ENCODE measurements at regions not wholly inside any gene's neighbourhood (a gene's known extent, or its start where the extent isn't known, plus 50 kb on each side); places are given as distances from the start of the nearest gene placed in this dataset.

DNA sequence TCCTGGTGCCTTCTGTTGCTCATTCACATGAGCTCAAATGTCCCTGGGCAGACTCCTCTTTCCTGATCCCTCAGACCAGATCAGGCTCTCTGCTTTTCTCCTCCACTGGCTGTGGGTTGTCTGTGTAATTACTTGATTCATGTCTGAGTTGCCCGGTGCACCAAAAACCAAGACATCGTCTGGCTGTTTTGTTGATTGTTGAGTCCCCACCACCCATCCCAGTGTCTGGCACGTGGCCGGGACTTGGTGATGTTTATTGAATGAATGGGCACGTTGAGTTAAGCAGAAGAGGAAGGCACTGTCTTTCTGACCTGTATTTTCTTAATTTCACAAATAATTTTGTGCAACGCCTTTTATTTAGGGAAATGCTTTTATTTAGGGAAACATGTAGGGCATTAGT, 499.1 kb upstream of the HS6ST1 start:
- TF ChIP-seq, protein P1, sequence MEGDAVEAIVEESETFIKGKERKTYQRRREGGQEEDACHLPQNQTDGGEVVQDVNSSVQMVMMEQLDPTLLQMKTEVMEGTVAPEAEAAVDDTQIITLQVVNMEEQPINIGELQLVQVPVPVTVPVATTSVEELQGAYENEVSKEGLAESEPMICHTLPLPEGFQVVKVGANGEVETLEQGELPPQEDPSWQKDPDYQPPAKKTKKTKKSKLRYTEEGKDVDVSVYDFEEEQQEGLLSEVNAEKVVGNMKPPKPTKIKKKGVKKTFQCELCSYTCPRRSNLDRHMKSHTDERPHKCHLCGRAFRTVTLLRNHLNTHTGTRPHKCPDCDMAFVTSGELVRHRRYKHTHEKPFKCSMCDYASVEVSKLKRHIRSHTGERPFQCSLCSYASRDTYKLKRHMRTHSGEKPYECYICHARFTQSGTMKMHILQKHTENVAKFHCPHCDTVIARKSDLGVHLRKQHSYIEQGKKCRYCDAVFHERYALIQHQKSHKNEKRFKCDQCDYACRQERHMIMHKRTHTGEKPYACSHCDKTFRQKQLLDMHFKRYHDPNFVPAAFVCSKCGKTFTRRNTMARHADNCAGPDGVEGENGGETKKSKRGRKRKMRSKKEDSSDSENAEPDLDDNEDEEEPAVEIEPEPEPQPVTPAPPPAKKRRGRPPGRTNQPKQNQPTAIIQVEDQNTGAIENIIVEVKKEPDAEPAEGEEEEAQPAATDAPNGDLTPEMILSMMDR (IDR thresholded peaks at IDR 0.05; ENCODE audit: low read length), result no peak
- TF ChIP-seq EZH2 (optimal IDR thresholded peaks at IDR 0.05; ENCODE audit: low read depth, low read length), result no peak
